Retina (tissue), 1 donor: ENCODE measurements at regions not wholly inside any gene's neighbourhood (a gene's known extent, or its start where the extent isn't known, plus 50 kb on each side); places are given as distances from the start of the nearest gene placed in this dataset.

ENCODE experiments used
- DNase-seq: peaks from one replicate; pipeline ENCODE4 v3.0.0-alpha.2; 2016

DNA sequence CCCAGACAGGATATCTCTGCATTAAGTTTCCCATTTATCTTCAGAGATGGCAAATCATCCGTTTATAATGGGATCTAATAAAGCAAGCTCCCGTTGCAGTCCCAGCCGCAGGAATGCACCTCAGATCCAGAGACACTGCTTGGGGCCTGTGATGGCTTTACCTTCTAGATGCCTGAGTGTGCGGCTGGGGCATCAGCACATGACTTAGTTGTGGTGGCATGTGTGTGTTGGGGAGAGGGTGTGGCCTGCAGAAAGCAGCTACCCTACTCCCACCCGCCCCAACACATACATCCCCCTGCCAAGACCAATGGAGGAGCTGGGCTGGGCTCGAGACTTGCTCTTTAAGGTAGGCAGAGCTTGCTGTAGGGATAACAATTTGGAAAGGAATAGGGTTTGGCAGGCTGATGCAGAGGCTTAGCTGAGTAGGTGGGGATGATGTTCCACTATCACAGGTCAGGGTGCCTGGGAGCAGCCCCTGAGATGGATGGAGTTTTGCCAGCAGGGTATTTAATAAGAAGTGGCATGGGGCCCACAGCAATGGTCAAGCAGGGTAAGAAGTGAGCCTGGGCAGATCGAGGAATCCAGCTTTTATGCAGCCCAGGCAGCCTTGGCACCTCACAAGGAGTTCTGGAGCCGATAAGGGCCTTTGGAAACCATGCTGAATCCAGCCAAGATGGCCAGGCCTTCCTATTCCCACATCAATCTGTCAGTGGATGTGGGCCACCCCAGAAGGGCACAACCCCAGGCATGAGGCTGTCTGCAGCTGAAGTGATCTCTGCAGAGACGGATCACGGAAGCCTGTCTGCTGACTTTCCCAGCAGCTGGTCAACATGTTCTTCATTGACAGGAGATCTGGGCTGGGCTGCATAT, 601.3 kb downstream of the BUD13 start:
- DNase-seq: peak; percentile 1

DNA sequence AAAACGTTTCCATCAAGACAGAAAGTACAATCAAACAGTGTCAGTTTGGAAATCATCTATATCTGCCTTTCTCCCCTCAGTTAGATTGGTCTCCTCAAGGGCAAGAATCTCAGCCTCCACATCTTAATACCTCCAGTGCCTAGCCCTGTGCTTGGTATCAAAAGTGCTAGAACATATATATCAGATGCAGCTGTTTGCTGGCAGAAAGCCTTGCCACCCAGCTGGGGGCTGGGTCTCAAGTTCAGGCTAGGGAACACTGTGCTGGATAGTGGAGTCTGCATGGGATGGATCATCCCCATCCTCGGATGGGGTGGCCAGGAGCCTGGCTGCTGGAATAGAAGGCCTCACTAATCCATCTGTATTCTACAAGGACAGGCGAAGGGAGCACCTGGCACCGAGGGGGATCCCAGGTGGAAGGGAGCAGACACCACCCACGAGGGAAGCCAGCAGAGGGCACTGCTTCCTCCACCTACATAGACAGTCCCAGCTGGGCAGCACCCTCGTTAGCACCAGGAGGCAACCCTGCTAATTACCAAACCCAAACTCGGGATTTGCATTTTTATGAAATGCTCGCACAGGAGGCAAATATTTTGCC, 602.2 kb downstream of the BUD13 start:
- peak; percentile 10 for DNase-seq

DNA sequence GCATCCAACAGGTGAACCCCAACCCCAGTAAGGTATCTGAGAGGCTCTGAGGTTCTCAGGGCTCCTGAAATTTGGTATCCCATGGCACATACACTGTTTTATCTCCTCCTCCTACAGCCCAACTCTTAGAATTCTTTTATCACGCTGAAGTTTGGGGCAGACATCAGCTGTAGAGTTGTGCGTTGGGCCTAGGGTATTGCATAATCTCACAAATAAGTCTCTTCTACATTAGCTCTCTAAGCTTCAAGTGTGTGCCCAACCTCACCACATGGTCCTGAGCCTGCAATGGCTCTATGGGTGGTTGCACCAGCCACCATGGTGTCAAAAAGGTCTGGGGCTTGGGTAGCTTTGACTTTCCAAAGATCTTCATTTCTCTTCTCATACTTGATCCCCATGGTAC, 603.0 kb downstream of the BUD13 start:
- DNase-seq: no peak

DNA sequence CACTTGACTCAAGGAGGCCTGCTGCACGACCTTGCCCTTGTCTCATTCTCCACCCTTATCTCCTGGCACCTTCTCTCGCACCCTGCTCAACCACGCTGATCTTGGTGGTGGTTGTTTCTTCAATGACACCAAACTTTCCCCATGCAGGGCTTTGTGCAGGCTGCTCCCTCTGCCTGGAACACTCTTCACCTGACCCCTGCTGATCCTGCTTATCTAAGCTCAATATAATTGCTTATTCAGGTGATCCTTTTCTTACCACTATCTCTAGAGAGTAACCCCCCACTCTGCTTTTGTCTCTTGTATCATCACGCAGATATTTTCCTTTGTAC, 604.4 kb downstream of the BUD13 start:
- DNase-seq: peak; percentile 1

DNA sequence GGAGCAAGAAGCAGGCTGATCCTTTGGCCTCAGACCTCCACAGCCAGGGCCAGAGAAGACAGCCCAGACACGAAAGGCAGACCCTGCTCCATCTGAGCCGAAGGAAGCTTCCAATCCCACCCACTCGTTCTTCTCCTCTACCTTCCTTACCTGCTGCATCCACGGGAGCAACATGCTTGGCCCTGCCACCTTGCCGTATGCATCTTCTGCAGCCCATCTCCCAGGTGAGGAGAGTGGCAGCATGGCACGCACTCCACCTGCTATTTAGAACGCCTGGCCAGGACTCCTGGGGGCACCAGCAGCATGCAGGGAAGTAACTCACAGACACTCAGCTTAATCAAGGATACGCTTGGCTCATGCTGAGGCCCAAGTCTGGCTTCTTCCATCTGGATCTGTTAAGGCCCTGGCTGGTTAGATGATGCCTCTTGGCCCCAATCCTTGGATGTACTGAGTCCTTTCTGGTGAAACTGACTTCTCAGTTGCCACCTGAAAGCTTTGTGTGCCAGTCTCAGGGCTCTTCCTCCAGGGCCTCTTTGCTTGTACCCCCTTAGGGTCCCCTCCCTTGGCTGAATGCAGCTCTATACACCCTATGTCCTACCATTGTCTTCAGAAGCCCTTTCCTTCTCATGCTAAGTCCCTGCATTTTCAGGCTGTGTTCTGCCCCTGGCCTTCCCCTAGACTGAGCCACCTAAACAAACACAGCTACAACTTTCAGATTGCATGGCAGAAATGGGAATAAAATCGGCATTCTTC, 604.9 kb downstream of the BUD13 start:
- peak; percentile 1 for DNase-seq

DNA sequence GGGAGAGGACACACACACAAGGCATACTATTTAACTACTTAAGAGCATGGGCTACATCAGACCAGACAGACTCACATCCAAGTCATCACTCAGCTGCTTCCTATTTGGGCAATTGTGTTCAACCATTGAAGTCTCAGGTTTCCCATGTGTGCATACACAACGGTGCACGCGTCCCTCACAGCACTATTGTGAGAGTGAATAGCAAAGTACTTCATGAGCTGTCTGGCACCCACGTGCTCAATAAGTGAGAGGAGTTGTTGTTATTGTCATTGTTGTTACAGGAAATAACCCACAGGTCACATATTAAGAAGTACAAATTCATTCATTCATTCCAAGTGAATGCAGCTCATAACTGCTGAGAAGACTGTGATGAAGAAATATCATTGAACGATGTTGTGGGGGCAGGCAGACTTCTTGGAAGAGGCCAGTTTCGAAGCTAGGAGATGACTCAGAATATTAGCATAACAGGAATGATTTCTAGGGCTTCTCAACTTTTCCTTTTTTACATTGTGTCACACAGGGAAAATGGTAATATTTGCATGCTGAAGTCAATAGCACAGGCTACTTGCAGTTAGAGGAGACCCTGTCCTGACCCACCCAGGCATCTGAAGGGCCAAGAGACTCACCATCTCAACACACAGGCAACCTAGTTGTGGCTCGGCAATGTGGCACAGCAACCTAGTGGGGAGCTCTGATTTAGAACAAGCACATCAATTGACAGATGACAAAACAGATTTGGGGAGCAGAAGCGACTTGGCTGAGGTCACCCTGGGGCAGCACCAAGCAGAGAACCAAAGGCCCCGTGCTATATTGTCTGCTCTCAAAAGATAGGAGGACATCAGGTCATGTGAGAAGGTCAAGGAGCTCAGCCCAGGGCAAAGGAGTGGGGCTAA, 606.0 kb downstream of the BUD13 start:
- no peak for DNase-seq

DNA sequence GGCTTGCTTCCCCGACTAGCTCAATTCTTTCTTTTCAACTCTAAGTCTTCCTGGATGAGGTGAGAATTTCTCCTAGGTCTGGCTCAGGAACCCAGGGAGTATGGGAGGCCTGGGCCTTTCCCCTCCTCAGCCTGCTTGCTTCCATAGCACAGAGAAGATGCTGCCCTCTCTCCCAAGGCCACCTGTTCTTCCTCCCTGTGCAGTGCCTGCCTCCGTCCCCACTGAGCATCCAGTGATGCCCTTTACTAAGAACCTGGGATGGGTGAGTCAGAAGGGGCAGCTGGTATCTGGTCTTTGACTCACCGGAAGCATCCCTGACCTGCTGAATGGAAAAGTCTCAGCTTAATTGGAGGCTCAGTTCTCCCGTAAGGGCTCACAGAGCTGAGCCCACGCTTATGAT, 607.9 kb downstream of the BUD13 start:
- DNase-seq: no peak

DNA sequence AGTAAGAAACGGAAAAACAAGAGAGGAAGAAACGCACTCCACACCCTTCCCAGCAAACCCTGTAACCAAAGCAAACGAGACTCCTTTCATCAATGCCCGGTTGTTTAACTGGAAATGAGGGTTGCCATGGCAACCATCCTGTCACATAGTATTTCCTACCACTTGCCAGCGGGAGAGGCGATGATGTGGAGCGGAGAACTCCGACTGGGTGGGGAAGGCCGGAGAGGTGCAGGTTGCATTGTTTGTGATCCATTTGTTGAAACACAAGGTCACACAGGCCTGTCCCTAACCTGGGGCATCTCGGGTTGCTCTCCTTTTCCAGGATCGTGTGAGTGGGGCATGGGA, 609.9 kb downstream of the BUD13 start:
- peak; percentile 81 for DNase-seq

DNA sequence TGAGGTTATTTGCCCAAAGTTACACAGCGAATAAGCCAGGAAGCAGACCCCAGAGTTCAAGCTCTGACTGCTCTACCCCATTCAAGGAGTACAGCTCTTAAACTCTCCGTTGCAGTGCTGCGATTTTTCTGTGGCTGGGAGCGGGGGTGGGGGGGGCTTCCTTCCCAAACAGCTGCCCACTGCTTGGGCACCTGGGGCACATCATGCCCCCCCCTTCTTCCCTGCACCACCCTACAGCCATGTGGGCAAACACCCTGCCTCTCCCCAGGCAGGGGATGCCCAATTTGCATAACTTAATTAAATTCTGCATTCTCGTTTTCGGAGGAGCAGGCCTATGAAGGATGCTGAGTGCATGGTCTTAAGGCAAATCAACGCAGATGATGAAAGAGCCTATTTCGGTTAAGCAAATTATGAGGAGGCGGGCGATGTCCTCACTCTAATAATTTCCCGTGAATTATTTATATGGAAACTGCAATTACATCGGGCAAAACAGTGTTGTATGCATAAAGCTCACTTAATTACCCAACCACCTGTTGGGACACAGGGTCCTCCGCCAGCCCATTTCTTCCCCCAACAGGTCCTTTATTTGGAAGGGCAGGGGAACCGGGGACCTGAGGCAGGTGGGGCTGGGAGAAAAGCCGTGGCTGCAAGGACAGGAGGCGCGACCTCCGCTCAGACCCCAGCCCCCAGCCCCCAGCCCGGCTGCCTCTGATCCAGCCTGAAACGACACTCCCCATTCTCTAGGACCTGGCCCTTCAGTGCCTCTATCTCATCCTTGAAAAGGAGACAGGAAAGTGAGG, 610.5 kb downstream of the BUD13 start:
- no peak for DNase-seq

DNA sequence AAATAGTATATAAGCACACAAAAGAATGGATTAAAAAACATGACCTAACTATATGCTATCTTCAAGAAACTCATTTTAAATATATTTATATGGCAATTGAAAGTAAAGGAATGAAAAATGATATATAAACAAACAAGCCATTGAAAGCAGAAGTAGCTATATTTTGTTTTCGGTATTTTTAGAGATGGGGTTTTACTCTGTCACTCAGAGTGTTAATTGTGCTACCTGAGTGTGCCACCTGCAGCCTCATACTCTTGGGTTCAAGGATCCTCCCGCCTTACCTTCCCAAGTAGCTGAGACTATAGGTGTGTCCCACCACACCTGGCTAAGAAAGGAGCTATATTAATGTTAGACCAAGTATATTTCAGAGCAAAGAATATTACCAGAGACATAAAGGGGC, 624.1 kb downstream of the BUD13 start:
- no peak for DNase-seq

DNA sequence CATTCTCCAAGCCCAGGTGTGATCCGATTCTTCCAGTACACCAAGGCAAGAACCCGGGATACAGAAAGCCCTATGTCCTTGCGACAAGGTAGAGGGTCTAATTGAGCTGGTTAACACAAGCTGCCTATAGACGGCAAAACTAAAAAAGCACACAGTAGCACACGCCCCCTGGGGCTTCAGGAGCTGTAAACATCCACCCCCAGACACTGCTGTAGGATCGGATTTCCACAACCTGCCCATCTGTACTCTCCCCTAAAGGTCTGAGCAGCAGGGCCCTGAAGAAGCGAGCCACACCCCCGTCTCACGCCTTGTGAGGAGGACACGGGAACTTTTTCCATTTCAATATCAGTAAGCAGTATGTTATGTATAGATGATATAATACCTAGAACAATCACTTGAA, 624.7 kb downstream of the BUD13 start:
- no peak for DNase-seq

DNA sequence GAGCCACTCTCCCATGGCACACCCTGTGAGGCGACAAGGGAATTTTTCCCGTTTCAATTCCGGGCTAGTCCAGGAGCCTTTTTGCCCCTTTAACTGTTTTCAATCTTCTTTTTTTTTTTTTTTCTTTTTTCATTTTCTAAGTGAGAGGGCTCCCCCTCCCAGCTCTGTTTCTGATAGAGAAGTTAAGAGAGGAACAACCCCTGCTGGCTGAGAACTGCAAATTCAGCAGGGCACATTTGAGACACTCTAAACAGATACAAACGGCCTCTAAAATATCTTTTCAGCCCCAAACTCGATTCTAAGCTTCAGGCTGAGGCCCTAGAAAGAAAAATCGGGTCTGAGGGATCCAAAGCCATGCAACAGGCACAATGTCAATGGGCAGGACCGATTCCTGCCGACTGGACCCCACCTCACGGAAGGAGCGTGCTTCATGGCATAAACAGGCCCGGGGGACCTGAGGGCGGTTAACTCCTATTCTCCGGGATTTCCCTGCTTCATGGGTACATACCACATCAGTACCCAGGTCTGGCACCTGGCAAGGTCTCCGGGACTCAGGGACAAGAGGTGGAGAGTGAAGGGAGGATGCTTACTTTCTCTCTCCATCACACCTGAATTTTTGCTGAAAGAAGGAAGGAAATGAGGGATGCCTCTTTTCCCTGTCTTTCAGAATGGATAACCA, 627.5 kb downstream of the BUD13 start:
- DNase-seq: no peak

DNA sequence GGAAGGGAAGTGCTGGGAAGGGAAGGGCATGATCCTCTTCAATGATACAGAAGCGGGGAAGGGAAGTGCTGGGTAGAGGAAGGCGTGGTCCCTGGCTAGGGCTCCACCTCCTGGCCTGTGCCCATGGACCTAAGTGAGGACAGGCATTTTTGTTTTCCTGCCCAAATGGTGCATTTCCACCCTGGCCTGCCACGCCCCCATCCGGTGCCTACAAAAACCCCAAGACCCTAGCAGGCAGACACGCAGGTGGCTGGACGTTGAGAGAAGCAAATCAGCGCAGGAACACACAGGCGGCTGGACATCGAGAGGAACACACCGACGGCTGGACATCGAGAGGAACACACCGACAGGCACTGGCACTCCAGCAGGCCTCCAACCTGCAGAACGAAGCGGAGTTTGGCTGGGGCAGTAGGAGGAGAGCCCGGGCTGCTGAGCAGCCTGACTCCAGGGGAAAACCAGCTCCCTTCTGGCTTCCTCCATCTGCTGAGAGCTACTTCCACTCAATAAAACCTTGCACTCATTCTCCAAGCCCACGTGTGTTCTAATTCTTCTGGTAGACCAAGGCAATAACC, 628.3 kb downstream of the BUD13 start:
- peak; percentile 2 for DNase-seq

DNA sequence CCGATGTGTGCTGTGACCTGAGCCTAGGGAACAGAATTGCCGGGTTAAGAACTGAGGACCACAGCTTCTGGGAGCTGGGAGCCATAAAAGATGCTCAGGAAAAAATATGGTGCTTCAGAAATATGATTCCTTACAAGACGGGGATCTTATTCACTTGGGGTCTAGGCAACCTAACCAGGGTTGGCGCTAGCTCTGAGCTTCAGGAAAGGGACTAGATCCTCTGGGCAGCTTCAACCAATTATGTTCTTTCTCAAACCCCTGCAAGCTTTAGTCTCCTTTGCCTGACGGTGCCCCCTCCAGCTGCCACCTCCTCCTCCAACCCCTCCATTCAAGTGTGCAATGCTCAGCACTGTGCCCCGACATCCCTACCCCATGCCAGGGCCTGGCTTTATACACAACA, 634.1 kb upstream of the CADM1 start:
- DNase-seq: no peak

DNA sequence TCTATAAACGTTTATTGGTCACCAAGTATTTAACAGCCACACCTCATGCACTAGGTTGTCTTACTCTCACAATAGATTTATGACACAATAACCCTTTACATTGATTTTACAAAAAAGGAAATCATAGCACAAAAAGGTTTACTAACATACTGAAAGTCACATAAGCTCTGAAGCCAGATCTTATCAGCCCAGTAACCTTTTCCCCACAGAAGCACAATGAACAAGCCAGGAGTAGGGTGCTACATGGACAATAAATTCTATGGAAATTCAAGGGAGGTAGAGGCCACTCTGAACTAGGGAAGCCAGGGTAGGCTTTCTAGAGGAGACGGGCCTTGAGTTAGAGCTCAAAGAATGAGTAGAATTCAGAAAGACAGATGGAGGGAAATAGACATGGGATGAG, 633.5 kb upstream of the CADM1 start:
- no peak for DNase-seq

DNA sequence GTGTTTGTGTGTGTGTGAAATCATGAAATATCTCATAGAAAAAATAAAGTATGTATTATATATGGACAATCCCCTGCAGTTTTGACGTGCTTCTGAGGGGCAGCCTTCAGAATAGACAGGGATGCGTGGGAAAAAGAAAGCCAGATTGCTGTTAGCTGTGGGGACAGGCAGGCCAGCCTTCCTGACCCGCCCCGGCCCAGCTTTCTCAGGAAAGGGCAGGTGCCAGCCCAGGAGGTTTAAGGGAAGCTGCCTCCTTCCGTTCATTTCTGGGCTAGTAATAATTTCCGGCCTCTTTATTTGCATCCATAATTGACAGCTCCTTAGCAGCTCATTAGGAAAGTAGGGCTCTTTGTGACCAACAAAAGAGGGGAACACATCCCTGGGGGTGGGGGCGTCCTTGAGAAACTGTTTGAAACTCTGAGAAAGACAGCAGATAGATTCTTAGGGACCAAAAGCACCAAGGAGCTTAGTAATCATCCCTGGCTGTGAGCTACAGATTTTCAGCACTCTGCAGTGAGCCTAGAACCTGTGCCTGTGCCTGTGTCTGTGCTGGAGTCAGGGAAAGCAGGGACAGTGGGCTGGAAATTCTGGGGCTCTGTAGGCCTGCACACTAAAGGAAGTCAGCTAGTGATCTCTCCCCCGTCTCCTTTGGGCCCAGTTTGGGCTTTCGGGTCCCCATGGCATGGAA, 632.9 kb upstream of the CADM1 start:
- no peak for DNase-seq

DNA sequence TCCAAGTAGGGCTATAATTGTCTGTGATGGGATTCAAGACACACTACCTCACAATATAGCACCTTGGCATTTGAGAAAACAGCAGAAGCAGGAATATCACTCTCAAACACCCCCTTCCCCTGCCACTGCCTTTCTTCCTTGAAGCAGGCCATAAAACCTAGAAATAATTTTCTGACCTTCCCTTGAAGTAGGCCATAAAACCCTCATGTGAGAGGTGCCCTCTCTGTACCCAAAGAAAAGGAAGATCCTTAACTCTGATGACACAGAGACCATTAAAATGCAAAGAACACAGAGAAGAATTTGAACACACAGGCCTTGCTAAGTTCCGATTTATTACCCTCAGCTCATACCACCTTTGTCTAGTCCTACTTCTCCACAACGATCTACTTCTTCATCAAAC, 631.7 kb upstream of the CADM1 start:
- DNase-seq: no peak

DNA sequence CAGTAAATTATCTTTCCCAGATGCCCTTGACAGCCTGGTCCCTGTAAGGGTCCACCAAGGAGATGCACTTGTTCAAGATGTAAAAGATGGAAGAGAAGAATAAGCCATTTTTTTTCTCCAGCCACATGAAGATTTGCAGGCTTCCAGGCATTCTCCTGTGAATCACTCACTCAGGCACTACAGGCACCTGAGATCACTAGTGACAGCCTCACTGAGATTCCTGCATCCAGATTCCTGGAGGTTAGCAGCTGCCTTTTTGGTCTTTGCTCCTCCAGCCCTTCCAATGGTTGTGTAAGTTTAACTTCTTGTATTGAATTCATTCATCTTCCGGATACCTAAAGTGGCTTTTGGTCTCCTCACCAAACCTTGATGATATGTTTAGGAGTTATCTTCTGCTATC, 630.2 kb upstream of the CADM1 start:
- DNase-seq: no peak

DNA sequence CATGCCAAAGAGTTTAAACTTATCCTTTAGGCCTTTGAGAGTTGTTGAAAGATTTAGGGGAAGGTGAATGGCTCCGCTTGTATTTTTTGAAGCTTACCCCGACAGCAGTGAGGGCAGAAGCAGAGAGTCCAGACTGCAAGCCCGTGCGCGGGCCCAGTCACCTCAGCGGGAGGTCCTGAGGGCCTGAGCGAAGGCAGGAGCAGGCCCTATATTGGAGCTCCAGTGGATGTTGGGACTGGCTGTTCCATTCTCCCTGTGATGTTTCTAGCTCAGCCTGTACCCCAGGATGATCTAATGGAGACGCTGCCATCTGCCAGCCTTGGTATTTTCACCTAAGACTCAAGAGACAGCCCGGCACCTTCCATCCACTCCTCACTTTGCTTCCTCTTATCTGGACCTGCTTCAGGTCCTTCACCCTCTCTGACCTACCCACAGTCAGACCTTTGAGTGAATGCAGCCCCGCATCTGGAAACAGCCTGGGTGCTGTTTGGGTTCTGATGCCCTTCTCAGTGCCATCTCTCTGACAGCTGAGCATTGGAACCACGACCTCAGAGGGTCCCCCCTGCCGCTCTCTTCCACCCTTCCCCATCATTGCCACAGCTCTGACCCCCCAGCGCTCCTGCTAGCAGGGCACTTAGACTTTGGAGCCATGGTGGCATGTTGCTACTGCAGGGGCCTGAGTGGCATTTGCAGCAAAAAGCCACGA, 628.2 kb upstream of the CADM1 start:
- DNase-seq: no peak

DNA sequence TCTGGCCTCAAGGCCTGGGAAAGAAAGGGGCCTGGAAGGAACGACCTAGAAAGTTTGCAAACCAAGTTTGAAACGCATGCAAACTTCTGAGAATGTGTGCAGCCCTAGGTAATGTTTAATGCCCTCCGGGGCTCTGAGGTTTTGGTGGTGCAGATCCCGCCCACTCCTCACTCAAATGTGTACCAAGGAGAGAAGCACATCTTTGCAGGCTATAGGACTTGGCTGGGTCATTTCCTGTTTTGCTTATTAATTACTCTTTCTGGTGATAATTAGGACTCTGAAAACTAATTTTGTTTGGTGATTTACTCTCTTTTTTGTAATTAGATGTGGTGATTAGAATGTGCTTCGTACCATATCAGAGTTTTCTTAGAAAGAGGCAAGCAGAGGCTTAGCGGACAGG, 625.9 kb upstream of the CADM1 start:
- no peak for DNase-seq
